Hepatocyte (in vitro differentiated cells): ENCODE measurements at regions not wholly inside any gene's neighbourhood (a gene's known extent, or its start where the extent isn't known, plus 50 kb on each side); places are given as distances from the start of the nearest gene placed in this dataset.

Experiments
- EZH2 ChIP-seq: fragments of 200-600 bp; sonication (generic); IDR thresholded peaks from 2 replicates; pipeline ENCODE4 v1.6.1; 2016; ENCODE audit warnings: antibody characterized with exemption, mild to moderate bottlenecking, borderline replicate concordance
- TF ChIP-seq, protein P1 (sequence below): fragments of 200-600 bp; sonication (generic); IDR thresholded peaks from 2 replicates; pipeline ENCODE4 v1.5.1; 2016; ENCODE audit warnings: antibody characterized with exemption, mild to moderate bottlenecking; ENCODE audit not compliant: poor library complexity

DNA sequence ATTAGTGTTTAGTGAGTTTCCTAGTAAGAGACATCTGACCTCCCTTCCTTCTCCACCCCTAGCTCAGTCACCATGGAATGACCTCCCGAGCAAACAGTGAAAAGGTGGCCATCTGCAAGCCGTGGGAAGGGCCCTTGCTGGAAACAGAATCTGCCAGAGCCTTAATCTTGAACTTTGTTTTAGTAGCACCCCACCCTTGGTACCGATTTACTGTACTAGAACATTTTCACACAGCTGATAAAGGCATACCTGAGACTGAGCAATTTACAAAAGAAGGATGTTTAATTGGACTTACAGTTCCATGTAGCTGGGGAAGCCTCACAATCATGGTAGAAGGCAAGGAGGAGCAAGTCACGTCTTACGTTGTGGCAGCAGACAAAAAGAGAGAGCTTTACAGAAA is 655.8 kb downstream of the TSN start:
- no peak for TF ChIP-seq EZH2
- TF ChIP-seq, protein P1, sequence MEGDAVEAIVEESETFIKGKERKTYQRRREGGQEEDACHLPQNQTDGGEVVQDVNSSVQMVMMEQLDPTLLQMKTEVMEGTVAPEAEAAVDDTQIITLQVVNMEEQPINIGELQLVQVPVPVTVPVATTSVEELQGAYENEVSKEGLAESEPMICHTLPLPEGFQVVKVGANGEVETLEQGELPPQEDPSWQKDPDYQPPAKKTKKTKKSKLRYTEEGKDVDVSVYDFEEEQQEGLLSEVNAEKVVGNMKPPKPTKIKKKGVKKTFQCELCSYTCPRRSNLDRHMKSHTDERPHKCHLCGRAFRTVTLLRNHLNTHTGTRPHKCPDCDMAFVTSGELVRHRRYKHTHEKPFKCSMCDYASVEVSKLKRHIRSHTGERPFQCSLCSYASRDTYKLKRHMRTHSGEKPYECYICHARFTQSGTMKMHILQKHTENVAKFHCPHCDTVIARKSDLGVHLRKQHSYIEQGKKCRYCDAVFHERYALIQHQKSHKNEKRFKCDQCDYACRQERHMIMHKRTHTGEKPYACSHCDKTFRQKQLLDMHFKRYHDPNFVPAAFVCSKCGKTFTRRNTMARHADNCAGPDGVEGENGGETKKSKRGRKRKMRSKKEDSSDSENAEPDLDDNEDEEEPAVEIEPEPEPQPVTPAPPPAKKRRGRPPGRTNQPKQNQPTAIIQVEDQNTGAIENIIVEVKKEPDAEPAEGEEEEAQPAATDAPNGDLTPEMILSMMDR: no peak
